ENCODE measurements at regions not wholly inside any gene's neighbourhood (a gene's known extent, or its start where the extent isn't known, plus 50 kb on each side); places are given as distances from the start of the nearest gene placed in this dataset.

DNA sequence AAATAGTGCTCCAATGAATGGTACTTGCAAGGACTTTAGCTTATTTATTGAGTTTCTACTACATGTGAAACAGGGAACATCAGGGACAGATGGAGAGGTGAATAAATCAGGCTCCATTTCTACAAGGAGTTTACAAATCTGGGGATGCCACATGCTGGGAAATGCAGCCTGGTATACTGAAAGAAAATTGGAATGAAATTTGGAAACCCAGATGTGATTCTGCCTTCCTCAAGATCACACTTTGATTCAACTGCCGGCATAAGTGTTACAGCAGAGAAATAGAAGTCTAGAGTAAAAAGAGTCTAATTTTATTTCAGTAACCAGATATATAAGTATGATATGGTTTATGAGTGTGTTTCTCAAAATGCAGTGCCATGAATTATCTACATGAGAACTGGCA lies 1408.4 kb upstream of the C9orf72 start (continued):
- TF ChIP-seq, protein P1, sequence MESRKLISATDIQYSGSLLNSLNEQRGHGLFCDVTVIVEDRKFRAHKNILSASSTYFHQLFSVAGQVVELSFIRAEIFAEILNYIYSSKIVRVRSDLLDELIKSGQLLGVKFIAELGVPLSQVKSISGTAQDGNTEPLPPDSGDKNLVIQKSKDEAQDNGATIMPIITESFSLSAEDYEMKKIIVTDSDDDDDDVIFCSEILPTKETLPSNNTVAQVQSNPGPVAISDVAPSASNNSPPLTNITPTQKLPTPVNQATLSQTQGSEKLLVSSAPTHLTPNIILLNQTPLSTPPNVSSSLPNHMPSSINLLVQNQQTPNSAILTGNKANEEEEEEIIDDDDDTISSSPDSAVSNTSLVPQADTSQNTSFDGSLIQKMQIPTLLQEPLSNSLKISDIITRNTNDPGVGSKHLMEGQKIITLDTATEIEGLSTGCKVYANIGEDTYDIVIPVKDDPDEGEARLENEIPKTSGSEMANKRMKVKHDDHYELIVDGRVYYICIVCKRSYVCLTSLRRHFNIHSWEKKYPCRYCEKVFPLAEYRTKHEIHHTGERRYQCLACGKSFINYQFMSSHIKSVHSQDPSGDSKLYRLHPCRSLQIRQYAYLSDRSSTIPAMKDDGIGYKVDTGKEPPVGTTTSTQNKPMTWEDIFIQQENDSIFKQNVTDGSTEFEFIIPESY (IDR thresholded peaks at IDR 0.05; ENCODE audit: extremely low read depth, insufficient replicate concordance, low read length): no peak
- TF ChIP-seq ZFX (IDR thresholded peaks at IDR 0.05) (no peak), SRF (IDR thresholded peaks at IDR 0.05; ENCODE audit: low read depth) (no peak), POLR2A (IDR thresholded peaks at IDR 0.05; ENCODE audit: borderline replicate concordance, extremely low read depth, insufficient read depth, insufficient read length) (no peak), JUND (IDR thresholded peaks at IDR 0.05) (no peak), EGR1 (IDR thresholded peaks at IDR 0.05; ENCODE audit: low read depth) (no peak)
- TF ChIP-seq, protein P2, sequence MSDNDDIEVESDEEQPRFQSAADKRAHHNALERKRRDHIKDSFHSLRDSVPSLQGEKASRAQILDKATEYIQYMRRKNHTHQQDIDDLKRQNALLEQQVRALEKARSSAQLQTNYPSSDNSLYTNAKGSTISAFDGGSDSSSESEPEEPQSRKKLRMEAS (IDR thresholded peaks at IDR 0.05): no peak
- TF ChIP-seq, protein P3, sequence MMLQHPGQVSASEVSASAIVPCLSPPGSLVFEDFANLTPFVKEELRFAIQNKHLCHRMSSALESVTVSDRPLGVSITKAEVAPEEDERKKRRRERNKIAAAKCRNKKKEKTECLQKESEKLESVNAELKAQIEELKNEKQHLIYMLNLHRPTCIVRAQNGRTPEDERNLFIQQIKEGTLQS (IDR thresholded peaks at IDR 0.05): no peak

DNA sequence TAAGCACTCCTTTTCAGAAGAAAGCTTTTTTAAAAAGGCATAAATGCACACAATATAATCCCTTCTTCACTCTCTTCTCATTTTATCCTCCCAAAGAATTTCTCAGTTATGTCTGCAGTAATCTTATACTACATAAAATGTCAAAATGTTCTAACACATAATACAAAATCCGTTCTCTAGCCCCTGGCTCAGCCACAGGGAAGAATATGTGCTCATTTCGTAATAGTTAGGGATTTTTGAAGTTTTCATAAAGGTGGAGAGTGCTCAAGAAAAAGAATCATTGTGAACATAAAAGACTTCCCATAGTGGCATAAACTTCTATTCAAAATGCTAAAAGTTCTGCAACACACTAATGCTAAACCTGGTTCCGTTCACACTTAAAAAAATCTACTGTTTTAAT lies 1410.7 kb upstream of the C9orf72 start:
- ChIA-PET POLR2A (no interaction called here), CTCF (no interaction called here), RAD21 (ENCODE audit: low non-redundant PET in 1 of 2, low total read pairs in 2 of 2, uncharacterized antibody in 2 of 2, unreplicated experiment in 2 of 2) (no interaction called here)
- no peak overlapping the region for H3K27ac ChIP-seq (ENCODE audit: low read depth, low read length)
- no TSS peak for BruUV-seq (replicated peaks)
- no peak for TF ChIP-seq SIN3A (IDR thresholded peaks at IDR 0.05; ENCODE audit: low read depth)
- no peak for TF ChIP-seq YY1 (IDR thresholded peaks at IDR 0.05; ENCODE audit: extremely low read depth, insufficient replicate concordance, low read depth, low read length)
- TF ChIP-seq RAD21 (IDR thresholded peaks at IDR 0.05; ENCODE audit: low read depth): no peak
- TF ChIP-seq ZFX (IDR thresholded peaks at IDR 0.05): no peak
- no peak for TF ChIP-seq FOSL1 (IDR thresholded peaks at IDR 0.05; ENCODE audit: low read depth)
- TF ChIP-seq, protein P1 (IDR thresholded peaks at IDR 0.05; ENCODE audit: extremely low read depth, insufficient replicate concordance, low read length): no peak
- no peak for TF ChIP-seq POLR2AphosphoS5 (IDR thresholded peaks at IDR 0.05; ENCODE audit: low read depth, low read length)
- TF ChIP-seq, protein P2 (IDR thresholded peaks at IDR 0.05): no peak
- no peak for TF ChIP-seq JUND (IDR thresholded peaks at IDR 0.05)
- TF ChIP-seq, protein P4, sequence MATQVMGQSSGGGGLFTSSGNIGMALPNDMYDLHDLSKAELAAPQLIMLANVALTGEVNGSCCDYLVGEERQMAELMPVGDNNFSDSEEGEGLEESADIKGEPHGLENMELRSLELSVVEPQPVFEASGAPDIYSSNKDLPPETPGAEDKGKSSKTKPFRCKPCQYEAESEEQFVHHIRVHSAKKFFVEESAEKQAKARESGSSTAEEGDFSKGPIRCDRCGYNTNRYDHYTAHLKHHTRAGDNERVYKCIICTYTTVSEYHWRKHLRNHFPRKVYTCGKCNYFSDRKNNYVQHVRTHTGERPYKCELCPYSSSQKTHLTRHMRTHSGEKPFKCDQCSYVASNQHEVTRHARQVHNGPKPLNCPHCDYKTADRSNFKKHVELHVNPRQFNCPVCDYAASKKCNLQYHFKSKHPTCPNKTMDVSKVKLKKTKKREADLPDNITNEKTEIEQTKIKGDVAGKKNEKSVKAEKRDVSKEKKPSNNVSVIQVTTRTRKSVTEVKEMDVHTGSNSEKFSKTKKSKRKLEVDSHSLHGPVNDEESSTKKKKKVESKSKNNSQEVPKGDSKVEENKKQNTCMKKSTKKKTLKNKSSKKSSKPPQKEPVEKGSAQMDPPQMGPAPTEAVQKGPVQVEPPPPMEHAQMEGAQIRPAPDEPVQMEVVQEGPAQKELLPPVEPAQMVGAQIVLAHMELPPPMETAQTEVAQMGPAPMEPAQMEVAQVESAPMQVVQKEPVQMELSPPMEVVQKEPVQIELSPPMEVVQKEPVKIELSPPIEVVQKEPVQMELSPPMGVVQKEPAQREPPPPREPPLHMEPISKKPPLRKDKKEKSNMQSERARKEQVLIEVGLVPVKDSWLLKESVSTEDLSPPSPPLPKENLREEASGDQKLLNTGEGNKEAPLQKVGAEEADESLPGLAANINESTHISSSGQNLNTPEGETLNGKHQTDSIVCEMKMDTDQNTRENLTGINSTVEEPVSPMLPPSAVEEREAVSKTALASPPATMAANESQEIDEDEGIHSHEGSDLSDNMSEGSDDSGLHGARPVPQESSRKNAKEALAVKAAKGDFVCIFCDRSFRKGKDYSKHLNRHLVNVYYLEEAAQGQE (IDR thresholded peaks at IDR 0.05; ENCODE audit: low read depth): no peak
- no peaks in the 10 kb centered on the region for H3K36me3 ChIP-seq (ENCODE audit: control insufficient read depth in 1 of 2, insufficient read depth in 2 of 2, low read length in 2 of 2)
- H3K4me3 ChIP-seq (replicated peaks in 1 of 2; ENCODE audit: low read depth in 1 of 2, low read length in 2 of 2): no peak overlapping the region
- H3K4me2 ChIP-seq (ENCODE audit: low read length): no peak overlapping the region
- H3K79me2 ChIP-seq (ENCODE audit: insufficient read depth, low read length): no peaks in the 10 kb centered on the region
- no peak for DNase-seq (ENCODE audit: low read depth, low spot score)
- intact Hi-C loops (cut with micrococcal nuclease): no loop called here
- no peaks in the 10 kb centered on the region for H3K4me1 ChIP-seq (ENCODE audit: control insufficient read depth in 1 of 2, insufficient read depth in 2 of 2, low read length in 2 of 2)
- H4K20me1 ChIP-seq (ENCODE audit: insufficient read depth): no peaks in the 10 kb centered on the region
- no peak overlapping the region for H3K9ac ChIP-seq (ENCODE audit: low read length)
- H3K27me3 ChIP-seq (ENCODE audit: insufficient read depth, low read length): no peaks in the 10 kb centered on the region
- H2AFZ ChIP-seq (ENCODE audit: low read depth, low read length, poor library complexity, severe bottlenecking): no peak overlapping the region
- ATAC-seq: no peak
- no peaks in the 10 kb centered on the region for H3K9me2 ChIP-seq (ENCODE audit: insufficient read depth)
- H3K9me3 ChIP-seq (ENCODE audit: control insufficient read depth in 1 of 2, insufficient read depth in 1 of 2, low read depth in 1 of 2, low read length in 2 of 2): no peaks in the 10 kb centered on the region
